HG03280 (cell line): ENCODE measurements at regions not wholly inside any gene's neighbourhood (a gene's known extent, or its start where the extent isn't known, plus 50 kb on each side); places are given as distances from the start of the nearest gene placed in this dataset.
"Not testable (repeated sequence)": the region's sequence is repeated elsewhere in the genome, so short reads cannot be mapped to it uniquely, and the experiment has no call there.

Experiments used
- ATAC-seq: cut with Tn5 transposase; IDR thresholded peaks from one replicate; pipeline ENCODE4 v1.9.1; 2021; ENCODE audit warnings: mild to moderate bottlenecking, moderate library complexity; ENCODE audit not compliant: unreplicated experiment

DNA sequence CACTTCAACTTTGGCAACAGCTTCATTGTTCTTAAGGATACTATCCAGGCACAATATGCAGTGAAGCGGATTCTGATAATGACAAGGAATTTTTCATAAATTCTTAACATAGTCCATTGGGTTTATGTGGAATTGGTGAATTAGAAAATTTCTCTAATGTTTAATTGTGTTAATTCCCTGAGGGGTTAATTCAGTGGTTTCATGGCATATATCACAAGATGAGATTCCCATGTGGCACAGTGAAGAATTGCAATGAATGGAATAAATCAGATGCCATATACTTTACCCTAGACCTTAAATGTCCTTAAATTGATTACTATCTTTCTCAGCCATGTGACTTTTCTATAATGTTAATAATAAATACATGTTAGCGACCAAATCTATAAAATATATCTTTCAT is 1244.1 kb downstream of the ROBO2 start:
- no peak for ATAC-seq

DNA sequence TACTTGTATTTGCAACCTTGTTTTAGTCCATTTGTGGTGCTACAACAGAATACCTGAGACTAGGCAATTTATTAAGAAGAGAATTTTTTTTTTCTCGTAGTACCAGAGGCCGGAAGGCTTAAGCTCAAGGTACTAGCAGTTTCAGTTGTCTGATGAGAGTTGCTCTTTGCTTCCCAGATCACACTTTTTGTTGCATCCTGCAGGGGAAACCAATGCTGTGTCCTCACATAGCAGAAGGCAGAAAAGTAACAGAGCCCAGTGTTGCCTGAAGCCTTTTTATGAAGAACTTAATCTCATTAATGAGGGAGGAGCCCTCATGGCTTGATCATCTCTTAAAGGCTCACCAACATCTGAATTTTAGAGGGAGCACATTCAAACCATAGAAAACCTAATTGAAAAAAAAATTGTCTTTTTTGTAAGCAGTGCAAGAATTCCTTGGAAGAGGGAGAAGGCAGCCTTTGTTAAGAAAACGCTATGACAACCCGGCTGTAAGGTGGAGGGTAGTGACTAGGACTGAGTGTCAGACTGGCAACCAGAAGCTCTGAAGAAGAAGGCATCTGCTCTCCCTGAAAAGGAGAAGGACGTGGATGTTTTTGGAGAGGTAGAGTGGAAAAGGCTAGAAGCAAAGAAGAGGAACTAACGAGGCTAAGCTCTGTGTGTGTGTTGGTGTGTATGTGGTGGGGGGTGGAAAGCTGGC is 1245.3 kb downstream of the ROBO2 start:
- ATAC-seq = no peak

DNA sequence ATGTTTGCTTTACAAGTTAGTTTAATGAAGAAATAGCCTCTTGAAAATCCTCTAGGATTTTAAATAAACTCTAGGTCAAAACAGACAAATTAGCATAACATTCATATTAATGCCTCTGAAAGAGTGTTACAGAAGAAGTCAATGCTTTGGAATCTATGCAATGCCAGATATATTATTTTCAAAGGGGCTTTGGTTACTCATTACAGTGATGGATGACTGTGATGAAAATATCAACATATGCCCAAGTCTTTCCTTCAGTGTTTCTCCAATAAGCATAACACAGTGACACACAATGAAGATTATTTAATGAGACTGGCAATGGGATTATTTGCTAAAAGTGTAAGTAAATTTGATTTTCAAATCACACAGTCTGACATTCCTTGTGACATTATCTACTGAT is 1247.2 kb downstream of the ROBO2 start:
- no peak for ATAC-seq

DNA sequence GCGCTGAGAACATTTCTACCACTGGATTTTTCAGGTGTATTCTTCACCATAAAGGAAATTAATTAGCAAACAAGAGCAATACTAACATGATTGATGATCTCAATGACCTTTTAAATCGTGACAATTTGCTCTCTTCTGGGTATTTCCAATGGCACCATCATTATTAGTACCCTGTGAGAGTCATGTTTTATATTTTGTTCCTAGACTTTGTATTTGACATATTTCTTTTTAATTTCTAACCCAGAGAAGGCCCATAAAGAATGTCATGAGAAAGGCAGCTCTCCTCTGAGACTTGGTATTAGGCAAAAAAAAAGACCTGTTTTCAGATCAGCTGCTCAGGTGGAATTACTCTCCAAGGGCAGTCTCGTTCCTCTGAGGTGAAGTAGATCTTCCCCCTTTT is 1253.4 kb downstream of the ROBO2 start:
- no peak for ATAC-seq

DNA sequence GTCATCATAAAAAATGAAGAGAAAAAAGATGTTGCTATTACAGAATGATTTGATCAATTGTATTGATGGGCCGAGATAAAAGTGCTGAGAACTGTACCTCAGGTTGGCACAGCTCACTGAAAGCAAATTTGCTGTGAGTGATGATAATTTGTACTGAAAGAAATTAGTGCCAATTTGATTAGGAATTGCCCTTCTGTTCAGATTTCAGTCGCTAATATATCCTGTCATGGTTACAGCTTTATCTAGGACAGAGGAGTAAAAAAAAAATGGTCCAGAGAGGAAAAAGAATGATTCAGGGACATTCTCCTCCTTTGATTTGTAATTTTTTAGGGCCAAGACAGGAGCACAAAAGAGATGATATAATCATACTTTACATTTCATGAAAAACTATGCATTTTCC is 1264.2 kb downstream of the ROBO2 start:
- no peak for ATAC-seq

DNA sequence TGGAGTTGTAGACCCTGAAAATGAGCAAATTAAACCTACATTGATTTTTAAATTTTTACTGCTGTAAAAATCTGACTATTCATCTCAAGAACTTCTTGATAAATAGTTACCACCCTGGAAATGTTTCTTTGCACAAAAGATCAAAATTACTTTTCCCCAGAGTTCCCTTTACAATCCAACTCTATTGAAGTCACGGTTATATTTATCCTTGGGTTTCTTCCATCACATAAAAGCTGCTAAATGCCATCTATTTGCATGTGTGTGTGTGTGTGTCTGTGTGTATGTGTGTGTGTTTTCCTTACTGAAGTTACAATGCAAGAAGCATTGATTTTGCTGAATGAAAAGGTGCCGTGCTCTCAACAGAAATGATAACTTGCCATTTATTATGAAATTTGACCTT is 1273.0 kb downstream of the ROBO2 start:
- no peak for ATAC-seq

DNA sequence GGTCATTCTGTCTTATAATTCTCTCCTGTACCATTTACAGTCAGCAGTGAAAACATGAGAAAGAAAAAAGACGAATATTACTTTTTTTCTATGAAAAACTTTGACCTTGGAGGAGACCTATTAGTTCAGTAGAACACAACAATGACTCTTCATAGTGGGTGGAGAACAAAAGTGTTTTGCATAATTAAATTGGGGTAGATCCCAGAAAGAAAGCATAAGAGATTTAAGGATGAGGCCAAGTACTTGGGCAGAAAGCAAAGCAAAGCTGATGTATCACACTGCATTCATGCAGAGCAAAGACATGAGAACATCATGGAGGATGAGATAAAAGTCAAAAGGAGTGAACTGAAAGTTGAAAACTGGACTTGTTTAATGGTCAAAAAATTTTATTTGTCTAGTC is 1273.4 kb downstream of the ROBO2 start:
- no peak for ATAC-seq

DNA sequence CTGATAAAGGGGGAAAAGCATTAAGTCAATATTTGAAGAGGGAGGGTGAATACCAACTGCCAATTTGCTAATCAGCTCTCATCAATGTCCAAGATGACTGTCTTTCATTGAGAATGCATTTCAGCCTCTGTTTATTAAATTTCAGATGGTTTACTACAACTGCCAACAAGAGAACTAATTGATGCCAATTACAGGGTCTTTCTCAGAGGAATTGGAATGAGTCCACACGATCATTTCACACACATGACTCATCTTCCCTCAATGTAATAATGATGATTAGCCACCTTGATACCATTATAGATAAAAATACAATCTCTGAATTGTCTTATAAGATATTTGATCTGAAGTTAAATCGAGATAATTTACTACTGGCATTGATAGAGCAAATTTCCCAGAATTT is 1274.4 kb downstream of the ROBO2 start:
- ATAC-seq = no peak

DNA sequence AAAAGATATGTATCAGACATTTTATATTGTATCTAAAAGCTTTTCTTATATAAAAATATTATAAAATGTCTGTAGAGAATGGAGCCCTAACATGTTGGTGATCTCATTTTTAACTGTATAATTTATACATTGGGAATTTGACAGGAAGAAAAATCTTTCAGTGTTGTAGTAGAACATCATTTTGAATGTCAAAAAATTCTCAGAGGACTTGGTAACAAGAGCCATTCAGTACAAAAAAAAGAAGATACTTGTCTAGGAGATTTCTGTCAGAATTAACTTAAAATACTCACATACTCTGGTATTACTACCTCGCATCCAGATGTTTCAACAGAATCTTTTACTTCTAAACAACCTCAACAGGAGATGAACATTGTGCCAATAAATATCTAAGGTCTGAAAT is 1277.9 kb downstream of the ROBO2 start:
- no peak for ATAC-seq

DNA sequence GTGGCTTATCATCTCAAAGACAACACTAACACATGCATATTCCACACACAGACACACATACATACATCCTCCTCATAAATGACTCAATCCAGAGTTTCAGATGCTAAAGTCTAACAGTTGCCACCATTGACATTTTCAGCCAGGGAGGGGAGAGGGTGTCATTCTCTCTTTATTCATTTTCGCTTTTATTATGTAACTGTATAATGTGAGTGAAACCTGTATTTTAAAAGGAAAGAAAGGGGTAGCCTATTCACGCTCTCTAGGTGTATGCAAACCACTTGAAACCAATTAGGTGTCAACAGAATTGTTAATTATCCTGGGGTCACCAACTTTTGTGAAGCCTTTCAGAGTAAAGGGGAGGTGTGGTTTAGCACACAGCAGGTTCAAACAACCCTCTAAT is 1282.9 kb downstream of the ROBO2 start:
- no peak for ATAC-seq

DNA sequence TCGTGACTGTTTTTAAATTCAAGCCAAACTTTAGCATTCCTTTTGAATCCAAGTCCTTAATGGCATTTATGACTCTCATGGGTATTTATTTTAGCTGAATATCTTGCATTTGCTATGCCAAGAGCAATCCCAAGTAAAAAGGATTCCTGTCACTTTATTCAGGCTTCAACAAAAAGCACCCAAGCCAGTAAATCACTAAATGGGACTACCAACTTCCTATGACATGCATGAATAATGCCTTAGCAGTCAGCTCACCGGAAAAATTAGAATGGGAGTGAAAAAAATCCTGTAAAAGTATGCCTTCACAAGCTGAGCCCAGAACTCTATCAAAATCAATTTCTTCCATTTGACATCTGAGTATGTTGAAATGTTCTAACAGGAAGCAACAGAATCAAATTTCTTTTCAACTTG is 1297.9 kb downstream of the ROBO2 start:
- ATAC-seq = no peak

DNA sequence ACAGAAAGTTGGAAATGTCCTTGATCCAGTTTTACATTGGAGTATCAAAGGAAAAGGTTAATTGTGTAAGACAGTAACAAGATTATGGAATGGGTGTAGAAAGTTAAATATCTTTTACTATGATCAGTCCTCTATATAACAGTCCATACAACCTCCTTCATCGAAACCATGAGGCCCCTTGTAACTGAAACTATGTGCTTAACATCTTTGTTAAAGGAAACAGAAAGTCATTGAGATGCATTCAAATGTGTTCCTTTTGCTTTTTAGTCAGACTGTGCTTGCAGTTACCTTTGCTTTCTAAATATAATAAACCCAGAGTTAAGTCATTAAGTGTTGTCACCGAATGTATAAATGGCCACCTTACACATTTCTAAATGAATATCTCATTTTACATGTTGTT is 1298.5 kb downstream of the ROBO2 start:
- peak; percentile 96 for ATAC-seq

DNA sequence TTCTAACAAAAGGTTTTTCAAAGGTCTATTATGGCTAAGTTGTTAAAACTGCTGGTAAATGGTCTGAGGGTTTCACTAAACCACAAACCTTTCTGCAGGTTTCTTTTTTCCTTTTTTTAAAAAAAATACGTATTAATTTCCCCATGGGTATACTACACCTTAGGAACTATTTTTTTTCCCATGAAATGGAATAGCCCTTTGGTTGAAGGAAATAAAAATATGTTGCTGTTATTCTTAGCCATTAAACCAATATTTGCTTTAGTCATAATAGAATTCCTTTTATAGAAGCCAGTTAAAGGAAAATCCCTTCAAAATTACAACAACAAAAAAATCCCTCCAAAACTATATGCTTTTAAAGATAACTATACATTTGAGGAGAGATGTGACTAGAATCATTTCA is 1303.3 kb downstream of the ROBO2 start:
- no peak for ATAC-seq

DNA sequence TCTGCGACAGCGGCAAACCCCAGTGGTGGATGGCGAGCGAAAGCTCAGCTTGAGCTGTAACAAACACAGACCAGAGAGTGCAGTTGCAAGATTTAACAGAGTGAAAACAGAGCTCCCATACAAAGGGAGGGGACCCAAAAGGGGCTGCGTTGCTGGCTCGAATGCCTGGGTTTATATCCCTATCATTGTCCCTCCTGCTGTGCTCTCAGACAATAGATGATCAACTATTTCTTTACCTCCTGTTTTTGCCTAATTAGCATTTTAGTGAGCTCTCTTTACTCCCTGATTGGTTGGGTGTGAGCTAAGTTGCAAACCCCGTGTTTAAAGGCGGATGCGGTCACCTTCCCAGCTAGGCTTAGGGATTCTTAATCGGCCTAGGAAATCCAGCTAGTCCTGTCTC is 1304.4 kb downstream of the ROBO2 start:
- not testable (repeated sequence) for ATAC-seq

DNA sequence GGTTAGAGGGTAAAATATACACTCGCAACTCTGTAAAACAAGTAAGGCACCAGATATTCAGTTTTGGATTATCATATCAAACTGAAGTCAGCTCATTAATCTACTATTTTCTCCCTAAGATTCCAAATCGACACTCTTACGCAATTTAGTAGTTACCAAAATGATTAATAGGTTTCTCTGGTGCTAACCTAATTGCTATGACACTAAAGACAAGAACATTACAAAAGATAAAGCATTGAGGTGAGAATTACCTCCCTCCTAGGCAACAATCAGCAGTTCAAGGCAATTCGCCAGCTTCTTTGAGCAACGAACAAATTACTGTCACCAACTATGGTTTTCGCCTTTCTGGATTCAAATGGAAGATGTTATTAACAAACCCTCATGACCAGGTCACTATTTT is 1305.0 kb downstream of the ROBO2 start:
- ATAC-seq = no peak

DNA sequence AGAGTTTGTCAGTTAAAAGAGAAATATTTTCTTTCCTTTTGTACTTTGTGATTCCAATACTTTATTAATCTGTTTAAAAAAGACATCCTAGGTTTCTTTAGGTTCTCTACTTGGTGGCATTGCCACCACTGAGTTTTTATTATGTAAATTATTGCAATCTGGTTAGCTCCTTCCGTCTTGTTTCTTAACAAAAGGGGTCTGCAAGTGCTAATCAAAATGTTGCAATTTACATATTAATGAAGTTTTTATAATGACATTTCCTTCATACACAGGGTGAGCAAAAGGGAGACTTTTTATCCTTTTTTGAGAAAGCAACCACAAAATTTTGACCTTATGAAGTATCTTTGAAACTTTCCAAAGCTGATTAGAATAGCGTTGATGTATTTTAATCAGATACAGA is 1307.3 kb downstream of the ROBO2 start:
- ATAC-seq = no peak

DNA sequence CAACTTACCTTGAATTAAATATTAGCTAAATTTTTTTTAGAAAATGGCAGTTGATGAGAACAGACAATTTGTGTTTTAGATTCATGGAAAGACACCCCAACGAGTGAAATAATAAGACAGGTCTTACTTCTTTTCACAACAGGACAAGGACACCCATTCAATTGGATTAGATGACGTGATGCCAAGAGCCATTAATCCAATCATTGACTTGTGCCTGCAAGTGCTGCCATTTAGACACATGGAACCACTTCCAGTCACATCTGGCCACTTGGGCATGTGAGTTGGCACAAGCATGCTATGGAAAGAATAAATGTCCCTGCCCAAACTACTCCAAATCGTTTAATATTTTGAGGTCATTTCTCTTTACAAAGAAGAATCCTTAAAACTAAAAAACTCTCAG is 1308.8 kb downstream of the ROBO2 start:
- ATAC-seq = no peak

DNA sequence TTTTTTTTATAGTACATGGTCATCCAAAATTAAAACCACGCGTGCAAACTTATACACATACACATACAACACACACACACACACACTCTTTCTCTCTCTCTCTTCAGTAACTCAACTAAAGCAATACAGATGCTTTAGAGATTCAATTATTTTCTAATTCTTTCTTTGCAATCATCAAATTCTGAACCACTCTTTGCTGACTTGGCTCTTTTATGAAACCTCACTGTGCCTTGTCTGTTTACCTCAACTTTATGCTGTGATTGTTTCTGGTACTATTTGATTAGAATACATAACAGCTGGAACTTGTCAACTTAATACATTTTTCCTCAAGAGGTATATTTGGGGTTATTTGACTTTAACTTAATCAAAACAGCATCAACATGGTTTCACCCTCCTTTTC is 1309.7 kb downstream of the ROBO2 start:
- ATAC-seq = no peak

DNA sequence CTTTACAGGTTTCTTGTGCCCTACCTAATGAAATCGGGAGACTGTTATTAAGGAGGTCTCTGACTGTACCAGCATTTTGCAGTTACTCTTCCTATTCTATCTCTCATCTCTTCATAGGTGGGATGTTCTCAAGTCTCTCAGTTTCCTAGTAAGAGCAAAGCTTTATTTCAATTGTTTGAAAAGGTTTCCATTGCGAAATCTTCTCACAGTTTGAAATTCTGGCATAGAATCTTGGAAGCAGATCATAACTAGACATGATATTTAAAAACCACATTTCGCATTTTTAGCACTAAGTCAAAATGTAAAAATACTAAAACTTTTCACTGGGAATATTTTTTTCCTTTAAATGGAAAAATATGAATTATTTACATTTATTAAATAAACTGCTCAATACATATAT is 1311.4 kb downstream of the ROBO2 start:
- ATAC-seq = no peak

DNA sequence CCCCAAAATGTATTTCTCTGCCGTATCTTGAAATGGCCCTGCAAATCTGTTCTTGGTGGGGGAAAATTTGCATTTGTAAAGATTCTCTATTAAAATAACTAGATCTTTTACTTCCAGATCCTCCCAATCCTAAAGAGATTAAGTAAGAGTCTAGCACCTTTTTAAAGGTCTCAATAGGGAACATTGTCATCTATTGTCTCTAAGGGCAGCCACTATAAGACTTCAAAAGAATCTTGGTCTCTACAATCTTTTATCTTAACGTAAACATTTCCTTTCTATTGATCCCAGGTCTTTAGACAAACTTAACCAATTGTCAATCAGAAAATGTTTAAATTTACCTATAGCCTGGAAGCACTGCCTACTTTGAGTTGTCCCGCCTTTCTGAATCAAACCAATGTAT is 1313.3 kb downstream of the ROBO2 start:
- no peak for ATAC-seq

DNA sequence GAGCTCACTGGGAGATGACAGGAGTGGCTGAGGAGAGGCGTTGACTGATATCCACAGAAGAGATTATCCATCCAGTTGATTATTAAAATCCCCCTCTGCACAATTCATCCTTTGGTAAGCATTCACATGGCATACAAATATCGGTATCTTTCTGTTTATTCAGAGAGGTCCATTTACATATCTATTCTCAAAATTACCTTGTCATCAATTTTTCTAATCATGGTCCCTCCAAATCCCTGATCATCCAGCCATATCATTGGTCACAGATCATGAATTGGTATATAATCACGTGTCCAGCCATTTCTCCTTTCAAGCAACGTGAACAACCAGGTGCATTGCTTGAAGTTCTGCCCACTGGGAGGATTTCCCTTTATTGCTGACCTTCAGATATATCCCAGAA is 1321.0 kb downstream of the ROBO2 start:
- no peak for ATAC-seq

DNA sequence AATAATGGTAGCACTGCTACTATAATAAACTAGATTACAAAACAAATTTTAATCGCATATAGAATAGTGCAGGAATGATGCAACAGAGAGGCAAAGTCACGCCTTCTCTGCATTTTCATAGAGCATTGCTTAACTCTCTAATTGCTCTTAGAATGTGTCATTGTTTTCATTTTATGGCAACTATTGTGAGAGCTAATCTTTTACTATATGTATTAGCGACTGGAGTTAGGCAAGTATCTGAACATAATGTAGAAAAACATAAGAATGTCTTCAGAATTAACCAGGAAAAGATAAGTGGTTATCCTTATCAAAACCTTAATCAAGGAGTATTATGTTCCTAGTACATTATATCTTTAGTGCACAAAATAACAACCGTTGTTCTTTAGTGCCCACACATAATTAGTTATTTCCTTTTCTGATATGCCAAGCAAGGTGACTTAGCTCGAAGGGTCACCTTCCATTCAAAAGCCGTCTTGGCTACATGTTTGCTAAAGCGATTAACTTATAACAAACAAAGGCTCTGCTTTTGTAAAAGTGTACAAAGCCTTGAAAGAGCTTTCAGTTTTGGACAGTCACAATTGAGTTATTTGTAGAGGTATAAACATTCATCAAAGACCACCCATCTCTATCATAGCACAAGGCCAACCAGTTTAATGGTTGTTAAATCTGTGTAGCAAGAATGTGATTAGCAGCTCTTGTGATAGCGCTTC is 1328.9 kb downstream of the ROBO2 start:
- no peak for ATAC-seq

DNA sequence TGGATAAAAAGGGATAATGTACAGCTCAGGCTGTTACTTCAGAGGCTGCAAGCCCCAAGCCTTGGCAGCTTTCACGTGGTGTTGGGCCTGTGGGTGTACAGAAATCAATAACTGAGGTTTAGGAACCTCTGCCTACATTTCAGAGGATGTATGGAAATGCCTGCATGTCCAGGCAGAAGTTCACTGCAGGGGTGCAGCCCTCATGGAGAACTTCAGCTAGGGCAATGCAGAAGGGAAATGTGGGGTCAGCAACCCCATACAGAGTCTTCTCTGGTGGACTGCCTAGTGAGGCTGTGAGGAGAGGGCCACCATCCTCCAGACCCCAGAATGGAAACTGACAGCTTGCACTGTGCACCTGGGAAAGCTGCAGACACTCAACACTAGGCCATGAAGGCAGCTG is 1350.3 kb downstream of the ROBO2 start:
- ATAC-seq = no peak
